Neural progenitor cell (in vitro differentiated cells): ENCODE measurements at regions not wholly inside any gene's neighbourhood (a gene's known extent, or its start where the extent isn't known, plus 50 kb on each side); places are given as distances from the start of the nearest gene placed in this dataset.

ENCODE experiments used
- DNase-seq: peaks from one replicate; pipeline ENCODE4 v3.0.0-alpha.2; 2016; ENCODE audit warnings: low spot score
- H2AFZ ChIP-seq: fragments of 200-600 bp; sonication (generic); replicated peaks from 2 replicates; pipeline ENCODE4 v1.6.1; 2016; ENCODE audit warnings: antibody characterized with exemption
- H3F3A ChIP-seq: fragments of 200-600 bp; sonication (generic); 2 replicates; pipeline ENCODE4 v1.6.1; 2016; ENCODE audit warnings: antibody characterized with exemption, low read depth
- H3K27ac ChIP-seq: fragments of 200-600 bp; sonication (generic); 2 replicates; pipeline ENCODE4 v1.5.1; 2016; ENCODE audit warnings: mild to moderate bottlenecking
- H3K27me3 ChIP-seq: fragments of 200-600 bp; sonication (generic); 2 replicates; pipeline ENCODE4 v1.6.1; 2016; ENCODE audit warnings: mild to moderate bottlenecking, moderate library complexity
- H3K36me3 ChIP-seq: fragments of 200-600 bp; sonication (generic); 2 replicates; pipeline ENCODE4 v1.5.1; 2016
- H3K4me1 ChIP-seq: fragments of 200-600 bp; sonication (generic); 2 replicates; pipeline ENCODE4 v1.6.1; 2016; ENCODE audit warnings: mixed run types
- H3K4me2 ChIP-seq: fragments of 200-600 bp; sonication (generic); 2 replicates; pipeline ENCODE4 v1.6.1; 2016
- H3K4me3 ChIP-seq: fragments of 200-600 bp; sonication (generic); 2 replicates; pipeline ENCODE4 v1.5.1; 2016
- H3K79me2 ChIP-seq: fragments of 200-600 bp; sonication (generic); 2 replicates; pipeline ENCODE4 v1.6.1; 2016; ENCODE audit warnings: low read depth
- H3K9ac ChIP-seq: fragments of 200-600 bp; sonication (generic); 2 replicates; pipeline ENCODE4 v1.6.1; 2016
- H3K9me3 ChIP-seq: fragments of 200-600 bp; sonication (generic); 2 replicates; pipeline ENCODE4 v1.5.1; 2016; ENCODE audit warnings: low read depth
- H4K20me1 ChIP-seq: fragments of 200-600 bp; sonication (generic); 2 replicates; pipeline ENCODE4 v1.6.1; 2016; ENCODE audit warnings: low read depth
- H3K27ac Mint-ChIP-seq: 3 replicates; pipeline ENCODE4 v1.8.0; 2021; ENCODE audit warnings: mixed read lengths
- H3K27me3 Mint-ChIP-seq: 2 replicates; pipeline ENCODE4 v1.8.0; 2022; ENCODE audit warnings: low read depth, mild to moderate bottlenecking, inconsistent platforms, moderate library complexity, mixed read lengths; ENCODE audit not compliant: insufficient read depth
- H3K36me3 Mint-ChIP-seq: 3 replicates; pipeline ENCODE4 v1.8.0; 2021; ENCODE audit warnings: mixed read lengths
- H3K4me1 Mint-ChIP-seq: 3 replicates; pipeline ENCODE4 v1.8.0; 2021; ENCODE audit warnings: mixed read lengths
- H3K4me3 Mint-ChIP-seq: 3 replicates; pipeline ENCODE4 v1.8.0; 2021; ENCODE audit warnings: mild to moderate bottlenecking, moderate library complexity, mixed read lengths
- H3K9me3 Mint-ChIP-seq: 3 replicates; pipeline ENCODE4 v1.8.0; 2020; ENCODE audit warnings: mixed read lengths
- CTCF ChIP-seq: fragments of 200-600 bp; sonication (generic); IDR thresholded peaks from 2 replicates; pipeline ENCODE4 v1.5.1; 2017; ENCODE audit warnings: antibody characterized with exemption, mild to moderate bottlenecking
- EZH2 ChIP-seq: fragments of 200-600 bp; sonication (generic); IDR thresholded peaks from 2 replicates; pipeline ENCODE4 v1.6.1; 2017; ENCODE audit warnings: antibody characterized with exemption, mild to moderate bottlenecking, moderate library complexity
- EZH2phosphoT487 ChIP-seq: fragments of 200-600 bp; sonication (generic); IDR thresholded peaks from 2 replicates; pipeline ENCODE4 v1.6.1; 2017; ENCODE audit warnings: antibody characterized with exemption

GRCh38 chr1:221812905-221813597 lies 71.2 kb upstream of the DUSP10 start:
- no peaks in the 10 kb centered on the region for H3K4me1 Mint-ChIP-seq
- Histone ChIP-seq H3F3A (no peaks in the 10 kb centered on the region), H3K4me3 (no peak overlapping the region), H3K36me3 (no peaks in the 10 kb centered on the region), H4K20me1 (no peaks in the 10 kb centered on the region), H2AFZ (no peak overlapping the region), H3K79me2 (no peaks in the 10 kb centered on the region), H3K9me3 (no peaks in the 10 kb centered on the region), H3K27me3 (no peaks in the 10 kb centered on the region), H3K9ac (no peak overlapping the region), H3K4me2 (no peak overlapping the region), H3K27ac (no peak overlapping the region), H3K4me1 (no peaks in the 10 kb centered on the region)
- DNase-seq: no peak
- H3K36me3 Mint-ChIP-seq: no peaks in the 10 kb centered on the region
- TF ChIP-seq EZH2phosphoT487: no peak
- no peaks in the 10 kb centered on the region for H3K9me3 Mint-ChIP-seq
- no peak overlapping the region for H3K27ac Mint-ChIP-seq
- H3K4me3 Mint-ChIP-seq: no peak overlapping the region
- no peaks in the 10 kb centered on the region for H3K27me3 Mint-ChIP-seq

GRCh38 chr1:221812088-221812752 lies 70.3 kb upstream of the DUSP10 start:
- Mint-ChIP-seq H3K27me3 (no peaks in the 10 kb centered on the region), H3K4me1 (no peaks in the 10 kb centered on the region), H3K4me3 (no peak overlapping the region), H3K9me3 (no peaks in the 10 kb centered on the region), H3K27ac (no peak overlapping the region), H3K36me3 (no peaks in the 10 kb centered on the region)
- no peak for DNase-seq
- TF ChIP-seq CTCF (no peak), EZH2phosphoT487 (no peak), EZH2 (no peak)
- H3K9me3 ChIP-seq: no peaks in the 10 kb centered on the region
- no peak overlapping the region for H3K27ac ChIP-seq
- no peak overlapping the region for H3K9ac ChIP-seq
- H3K4me2 ChIP-seq: no peak overlapping the region
- no peaks in the 10 kb centered on the region for H3K36me3 ChIP-seq
- H2AFZ ChIP-seq: no peak overlapping the region
- no peaks in the 10 kb centered on the region for H3F3A ChIP-seq
- H3K4me3 ChIP-seq: no peak overlapping the region
- no peaks in the 10 kb centered on the region for H3K4me1 ChIP-seq
- H3K27me3 ChIP-seq: no peaks in the 10 kb centered on the region
- H4K20me1 ChIP-seq: no peaks in the 10 kb centered on the region
- no peaks in the 10 kb centered on the region for H3K79me2 ChIP-seq

- Histone ChIP-seq H3K27ac (no peak overlapping the region), H3K9me3 (no peaks in the 10 kb centered on the region), H3F3A (no peaks in the 10 kb centered on the region), H3K36me3 (no peaks in the 10 kb centered on the region), H4K20me1 (no peaks in the 10 kb centered on the region), H3K27me3 (no peaks in the 10 kb centered on the region), H3K4me3 (no peak overlapping the region), H3K79me2 (no peaks in the 10 kb centered on the region), H2AFZ (no peak overlapping the region), H3K9ac (no peak overlapping the region), H3K4me2 (no peak overlapping the region), H3K4me1 (no peaks in the 10 kb centered on the region)
- Mint-ChIP-seq H3K9me3 (no peaks in the 10 kb centered on the region), H3K27me3 (peaks cover 2% of the 10 kb centered on the region), H3K4me1 (no peaks in the 10 kb centered on the region), H3K27ac (no peak overlapping the region), H3K36me3 (no peaks in the 10 kb centered on the region), H3K4me3 (no peak overlapping the region)
- DNase-seq: no peak
- no peak for TF ChIP-seq EZH2phosphoT487
- TF ChIP-seq EZH2: no peak
- no peak for TF ChIP-seq CTCF
Observed at GRCh38 chr1:221810406-221810805, 68.5 kb upstream of the DUSP10 start.
